ENCODE measurements at regions not wholly inside any gene's neighbourhood (a gene's known extent, or its start where the extent isn't known, plus 50 kb on each side); places are given as distances from the start of the nearest gene placed in this dataset.
A peak's percentile ranks its signal among the peaks of the same experiment; 100 is the strongest.

GRCh38 chr6:163897030-163897429 is 482.5 kb downstream of the QKI start:
- TF ChIP-seq, protein P1, sequence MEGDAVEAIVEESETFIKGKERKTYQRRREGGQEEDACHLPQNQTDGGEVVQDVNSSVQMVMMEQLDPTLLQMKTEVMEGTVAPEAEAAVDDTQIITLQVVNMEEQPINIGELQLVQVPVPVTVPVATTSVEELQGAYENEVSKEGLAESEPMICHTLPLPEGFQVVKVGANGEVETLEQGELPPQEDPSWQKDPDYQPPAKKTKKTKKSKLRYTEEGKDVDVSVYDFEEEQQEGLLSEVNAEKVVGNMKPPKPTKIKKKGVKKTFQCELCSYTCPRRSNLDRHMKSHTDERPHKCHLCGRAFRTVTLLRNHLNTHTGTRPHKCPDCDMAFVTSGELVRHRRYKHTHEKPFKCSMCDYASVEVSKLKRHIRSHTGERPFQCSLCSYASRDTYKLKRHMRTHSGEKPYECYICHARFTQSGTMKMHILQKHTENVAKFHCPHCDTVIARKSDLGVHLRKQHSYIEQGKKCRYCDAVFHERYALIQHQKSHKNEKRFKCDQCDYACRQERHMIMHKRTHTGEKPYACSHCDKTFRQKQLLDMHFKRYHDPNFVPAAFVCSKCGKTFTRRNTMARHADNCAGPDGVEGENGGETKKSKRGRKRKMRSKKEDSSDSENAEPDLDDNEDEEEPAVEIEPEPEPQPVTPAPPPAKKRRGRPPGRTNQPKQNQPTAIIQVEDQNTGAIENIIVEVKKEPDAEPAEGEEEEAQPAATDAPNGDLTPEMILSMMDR (IDR thresholded peaks at IDR 0.05) = no peak
- peak in 1 of 2 donors; percentile 16 for TF ChIP-seq POLR2AphosphoS5 (IDR thresholded peaks at IDR 0.05)
- no peak for TF ChIP-seq EP300 (IDR thresholded peaks at IDR 0.05)
- no peak for TF ChIP-seq POLR2A (IDR thresholded peaks at IDR 0.05; ENCODE audit: low read depth)

Measured in esophagus muscularis mucosa (tissue), 4 donors.